ENCODE measurements at regions not wholly inside any gene's neighbourhood (a gene's known extent, or its start where the extent isn't known, plus 50 kb on each side); places are given as distances from the start of the nearest gene placed in this dataset.

- TF ChIP-seq TAF1 (IDR thresholded peaks at IDR 0.05; ENCODE audit: low read depth, low read length), result no peak
- TF ChIP-seq POLR2AphosphoS5 (IDR thresholded peaks at IDR 0.05; ENCODE audit: low read depth, low read length), result no peak
These were observed 445.8 kb upstream of the ANKRD30A start for GRCh38 chr10:36679554-36679953.

Measured in GM12891 (cell line).